MM.1S (cell line): ENCODE measurements at regions not wholly inside any gene's neighbourhood (a gene's known extent, or its start where the extent isn't known, plus 50 kb on each side); places are given as distances from the start of the nearest gene placed in this dataset.

Experiments
- DNase-seq: peaks from one replicate; pipeline ENCODE4 v3.0.0-alpha.2; 2015
- H2AFZ ChIP-seq: fragments of 300-600 bp; sonication (generic); 2 replicates; pipeline ENCODE4 v1.6.0; 2016; ENCODE audit warnings: antibody characterized with exemption, low read length
- H3F3A ChIP-seq: fragments of 300-600 bp; sonication (generic); 2 replicates; pipeline ENCODE4 v1.6.1; 2016; ENCODE audit warnings: mild to moderate bottlenecking, antibody characterized with exemption, low read length, moderate library complexity, mixed read lengths; ENCODE audit not compliant: insufficient read depth
- H3K27ac ChIP-seq: fragments of 300-600 bp; sonication (generic); 2 replicates; pipeline ENCODE4 v1.5.1; 2016; ENCODE audit warnings: mild to moderate bottlenecking, low read length
- H3K27me3 ChIP-seq: fragments of 300-600 bp; sonication (generic); replicated peaks from 2 replicates; pipeline ENCODE4 v1.6.0; 2016; ENCODE audit warnings: low read length; ENCODE audit not compliant: insufficient read depth
- H3K36me3 ChIP-seq: fragments of 300-600 bp; sonication (generic); replicated peaks from 2 replicates; pipeline ENCODE4 v1.6.1; 2016; ENCODE audit warnings: mild to moderate bottlenecking, low read length, mixed read lengths; ENCODE audit not compliant: insufficient read depth
- H3K4me1 ChIP-seq: fragments of 300-600 bp; sonication (generic); 2 replicates; pipeline ENCODE4 v1.6.1; 2016; ENCODE audit warnings: low read length, mixed read lengths
- H3K4me2 ChIP-seq: fragments of 300-600 bp; sonication (generic); 2 replicates; pipeline ENCODE4 v1.6.0; 2016; ENCODE audit warnings: low read depth, low read length
- H3K4me3 ChIP-seq: fragments of 300-600 bp; sonication (generic); 2 replicates; pipeline ENCODE4 v1.5.1; 2016; ENCODE audit warnings: low read length, mixed read lengths
- H3K79me2 ChIP-seq: fragments of 300-600 bp; sonication (generic); 2 replicates; pipeline ENCODE4 v1.6.1; 2016; ENCODE audit warnings: mixed run types, low read length, mixed read lengths
- H3K9ac ChIP-seq: fragments of 300-600 bp; sonication (generic); 2 replicates; pipeline ENCODE4 v1.6.1; 2016; ENCODE audit warnings: low read length, mixed read lengths
- H3K9me2 ChIP-seq: fragments of 300-600 bp; sonication (generic); replicated peaks from 2 replicates; pipeline ENCODE4 v1.6.1; 2016; ENCODE audit warnings: mild to moderate bottlenecking, low read length, mixed read lengths; ENCODE audit not compliant: insufficient read depth
- H3K9me3 ChIP-seq: fragments of 300-600 bp; sonication (generic); replicated peaks from 2 replicates; pipeline ENCODE4 v1.6.1; 2016; ENCODE audit warnings: mild to moderate bottlenecking, low read length, mixed read lengths; ENCODE audit not compliant: insufficient read depth
- H4K20me1 ChIP-seq: fragments of 300-600 bp; sonication (generic); 2 replicates; pipeline ENCODE4 v1.6.1; 2016; ENCODE audit warnings: mild to moderate bottlenecking, low read length, moderate library complexity, mixed read lengths; ENCODE audit not compliant: insufficient read depth
- EZH2 ChIP-seq: fragments of 300-600 bp; sonication (generic); optimal IDR thresholded peaks from 2 replicates; pipeline ENCODE3; 2017; ENCODE audit warnings: low read depth, mild to moderate bottlenecking, antibody characterized with exemption, low read length, mixed read lengths
- EZH2phosphoT487 ChIP-seq: fragments of 300-600 bp; sonication (generic); IDR thresholded peaks from 2 replicates; pipeline ENCODE4 v1.6.1; 2018; ENCODE audit warnings: antibody characterized with exemption, low read length
- TF ChIP-seq, protein P1 (sequence below): fragments of 300-600 bp; sonication (generic); IDR thresholded peaks from 2 replicates; pipeline ENCODE4 v1.5.1; 2016; ENCODE audit warnings: antibody characterized with exemption, low read length, mixed read lengths

DNA sequence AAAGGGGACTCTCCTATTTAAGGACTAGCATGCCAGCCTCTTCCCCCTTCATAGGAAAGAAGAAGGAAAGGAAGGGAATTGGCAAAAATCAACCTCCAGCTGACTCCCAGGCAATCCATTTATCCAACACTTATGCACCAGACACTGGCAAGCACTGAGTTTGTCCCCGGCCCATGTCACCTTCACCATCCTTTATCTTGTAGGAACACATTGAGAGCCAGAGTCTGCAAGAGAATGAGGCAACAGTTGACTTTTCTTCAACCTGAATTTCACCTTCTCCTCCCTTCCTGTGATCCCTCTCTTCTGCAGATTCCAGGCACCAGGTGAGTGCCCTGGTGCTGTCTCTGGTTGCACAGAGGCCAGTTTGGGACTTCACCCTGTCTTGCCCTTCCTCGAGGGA, 264.3 kb upstream of the ECI2 start:
- H3K4me1 ChIP-seq, result no peaks in the 10 kb centered on the region
- no peak overlapping the region for H3K9ac ChIP-seq
- H3K4me2 ChIP-seq, result no peak overlapping the region
- DNase-seq, result no peak
- no peak overlapping the region for H3K4me3 ChIP-seq
- no peaks in the 10 kb centered on the region for H4K20me1 ChIP-seq
- no peak overlapping the region for H2AFZ ChIP-seq
- no peak overlapping the region for H3K27ac ChIP-seq
- TF ChIP-seq, protein P1, sequence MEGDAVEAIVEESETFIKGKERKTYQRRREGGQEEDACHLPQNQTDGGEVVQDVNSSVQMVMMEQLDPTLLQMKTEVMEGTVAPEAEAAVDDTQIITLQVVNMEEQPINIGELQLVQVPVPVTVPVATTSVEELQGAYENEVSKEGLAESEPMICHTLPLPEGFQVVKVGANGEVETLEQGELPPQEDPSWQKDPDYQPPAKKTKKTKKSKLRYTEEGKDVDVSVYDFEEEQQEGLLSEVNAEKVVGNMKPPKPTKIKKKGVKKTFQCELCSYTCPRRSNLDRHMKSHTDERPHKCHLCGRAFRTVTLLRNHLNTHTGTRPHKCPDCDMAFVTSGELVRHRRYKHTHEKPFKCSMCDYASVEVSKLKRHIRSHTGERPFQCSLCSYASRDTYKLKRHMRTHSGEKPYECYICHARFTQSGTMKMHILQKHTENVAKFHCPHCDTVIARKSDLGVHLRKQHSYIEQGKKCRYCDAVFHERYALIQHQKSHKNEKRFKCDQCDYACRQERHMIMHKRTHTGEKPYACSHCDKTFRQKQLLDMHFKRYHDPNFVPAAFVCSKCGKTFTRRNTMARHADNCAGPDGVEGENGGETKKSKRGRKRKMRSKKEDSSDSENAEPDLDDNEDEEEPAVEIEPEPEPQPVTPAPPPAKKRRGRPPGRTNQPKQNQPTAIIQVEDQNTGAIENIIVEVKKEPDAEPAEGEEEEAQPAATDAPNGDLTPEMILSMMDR, result no peak
- TF ChIP-seq EZH2, result no peak
- TF ChIP-seq EZH2phosphoT487, result no peak
- H3K79me2 ChIP-seq, result no peaks in the 10 kb centered on the region
- no peaks in the 10 kb centered on the region for H3F3A ChIP-seq
- no peaks in the 10 kb centered on the region for H3K27me3 ChIP-seq
- no peaks in the 10 kb centered on the region for H3K36me3 ChIP-seq
- no peaks in the 10 kb centered on the region for H3K9me2 ChIP-seq
- H3K9me3 ChIP-seq, result no peaks in the 10 kb centered on the region

DNA sequence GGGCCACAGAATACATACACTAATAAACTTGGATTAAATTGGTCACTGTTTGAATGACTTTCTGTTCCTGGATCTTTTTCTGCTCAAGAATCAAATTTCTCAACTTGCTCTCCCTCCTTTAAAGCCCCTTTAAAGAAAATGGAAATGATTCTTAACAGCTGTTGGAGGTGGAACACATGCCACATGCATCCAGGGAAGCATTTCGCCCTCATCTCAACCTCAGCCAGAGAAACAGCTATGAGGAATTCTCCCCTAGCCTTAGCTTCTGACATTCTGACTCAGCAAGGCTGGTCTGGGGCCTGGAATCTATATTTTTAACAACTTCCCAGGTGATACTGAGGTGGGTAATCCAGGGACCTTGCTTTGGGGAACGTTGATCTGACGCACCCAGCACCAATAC, 263.4 kb upstream of the ECI2 start:
- Histone ChIP-seq H3K9me3 (no peaks in the 10 kb centered on the region), H3F3A (no peaks in the 10 kb centered on the region), H3K9ac (no peak overlapping the region), H3K4me3 (no peak overlapping the region), H3K27ac (no peak overlapping the region), H3K79me2 (no peaks in the 10 kb centered on the region), H3K4me2 (no peak overlapping the region), H3K36me3 (no peaks in the 10 kb centered on the region), H3K9me2 (no peaks in the 10 kb centered on the region), H3K27me3 (no peaks in the 10 kb centered on the region), H2AFZ (no peak overlapping the region), H4K20me1 (no peaks in the 10 kb centered on the region), H3K4me1 (no peaks in the 10 kb centered on the region)
- DNase-seq, result no peak
- TF ChIP-seq, protein P1, result no peak
- TF ChIP-seq EZH2, result no peak
- TF ChIP-seq EZH2phosphoT487, result no peak

- Histone ChIP-seq H3K27ac (no peak overlapping the region), H3K36me3 (no peaks in the 10 kb centered on the region), H3K79me2 (no peaks in the 10 kb centered on the region), H3K4me3 (no peak overlapping the region), H3K9me3 (no peaks in the 10 kb centered on the region), H3K9ac (no peak overlapping the region), H2AFZ (no peak overlapping the region), H3K27me3 (no peaks in the 10 kb centered on the region), H3K4me2 (no peak overlapping the region), H3K4me1 (no peaks in the 10 kb centered on the region), H4K20me1 (no peaks in the 10 kb centered on the region), H3K9me2 (no peaks in the 10 kb centered on the region), H3F3A (no peaks in the 10 kb centered on the region)
- TF ChIP-seq EZH2, result no peak
- no peak for TF ChIP-seq EZH2phosphoT487
- TF ChIP-seq, protein P1, result no peak
- no peak for DNase-seq
Measured at GRCh38 chr6:4397307-4397706, 261.9 kb upstream of the ECI2 start.
